Neuronal stem cell (in vitro differentiated cells): ENCODE measurements at regions not wholly inside any gene's neighbourhood (a gene's known extent, or its start where the extent isn't known, plus 50 kb on each side); places are given as distances from the start of the nearest gene placed in this dataset.
"Not testable (repeated sequence)": the region's sequence is repeated elsewhere in the genome, so short reads cannot be mapped to it uniquely, and the experiment has no call there.

Experiments used
- DNase-seq: peaks from one replicate; pipeline ENCODE4 v3.0.0-alpha.2; 2013; ENCODE audit warnings: low spot score
- H2AFZ ChIP-seq: one replicate; pipeline ENCODE4 v1.6.1; 2013; ENCODE audit warnings: mild to moderate bottlenecking, low read length, inconsistent platforms
- H2AK5ac ChIP-seq: 2 replicates; pipeline ENCODE4 v1.6.1; 2013; ENCODE audit warnings: low read depth, mild to moderate bottlenecking, inconsistent platforms, low read length, moderate library complexity, mixed read lengths
- H2BK120ac ChIP-seq: 2 replicates; pipeline ENCODE4 v1.6.1; 2013; ENCODE audit warnings: low read depth, mild to moderate bottlenecking, inconsistent platforms, low read length, moderate library complexity, mixed read lengths
- H2BK12ac ChIP-seq: one replicate; pipeline ENCODE4 v1.6.1; 2013; ENCODE audit warnings: low read length, inconsistent platforms
- H2BK15ac ChIP-seq: 2 replicates; pipeline ENCODE4 v1.6.1; 2013; ENCODE audit warnings: mild to moderate bottlenecking, low read length, inconsistent platforms, mixed read lengths
- H2BK5ac ChIP-seq: one replicate; pipeline ENCODE4 v1.6.1; 2013; ENCODE audit warnings: inconsistent platforms, mild to moderate bottlenecking, low read length, moderate library complexity
- H3K14ac ChIP-seq: one replicate; pipeline ENCODE4 v1.6.1; 2013; ENCODE audit warnings: low read length, inconsistent platforms
- H3K18ac ChIP-seq: 2 replicates; pipeline ENCODE4 v1.6.1; 2013; ENCODE audit warnings: low read length, inconsistent platforms
- H3K23ac ChIP-seq: 2 replicates; pipeline ENCODE4 v1.6.1; 2013; ENCODE audit warnings: low read depth, mild to moderate bottlenecking, mixed read lengths, low read length, inconsistent platforms; ENCODE audit not compliant: poor library complexity
- H3K27ac ChIP-seq: replicated peaks from 3 replicates; pipeline ENCODE4 v1.5.1; 2013; ENCODE audit warnings: low read length, inconsistent platforms
- H3K27me3 ChIP-seq, 3 experiments: 2 replicates each; pipeline ENCODE4 v1.6.1; 2013; ENCODE audit warnings: low read length in 3 of 3, mild to moderate bottlenecking in 2 of 3, inconsistent platforms in 1 of 3, low read depth in 1 of 3, mixed read lengths in 1 of 3, moderate library complexity in 1 of 3; ENCODE audit not compliant: control insufficient read depth in 3 of 3, insufficient read depth in 3 of 3
- H3K36me3 ChIP-seq, 2 donors: replicated peaks in 1 of 2; 2 replicates each; pipeline ENCODE4 v1.6.1; 2013; ENCODE audit warnings: low read length in 2 of 2; ENCODE audit not compliant: control insufficient read depth in 2 of 2, insufficient read depth in 2 of 2
- H3K4ac ChIP-seq: 2 replicates; pipeline ENCODE4 v1.6.1; 2013; ENCODE audit warnings: inconsistent platforms, mild to moderate bottlenecking, low read length, moderate library complexity
- H3K4me1 ChIP-seq, 2 donors: 1 replicate in 1 of 2; 2 replicates in 1 of 2; pipeline ENCODE4 v1.6.1; 2013; ENCODE audit warnings: low read length in 2 of 2, low read depth in 1 of 2; ENCODE audit not compliant: control insufficient read depth in 2 of 2, insufficient read depth in 1 of 2
- H3K4me2 ChIP-seq: one replicate; pipeline ENCODE4 v1.6.1; 2013; ENCODE audit warnings: mild to moderate bottlenecking, low read length, inconsistent platforms; ENCODE audit not compliant: insufficient read depth, poor library complexity, severe bottlenecking
- H3K4me3 ChIP-seq, 2 donors: 2 replicates each; pipeline ENCODE4 v1.5.1; 2013; ENCODE audit warnings: low read length in 2 of 2, mild to moderate bottlenecking in 2 of 2, inconsistent platforms in 1 of 2, moderate library complexity in 1 of 2
- H3K79me1 ChIP-seq: one replicate; pipeline ENCODE4 v1.6.1; 2013; ENCODE audit warnings: low read depth, mild to moderate bottlenecking, inconsistent platforms, low read length, moderate library complexity
- H3K9ac ChIP-seq: one replicate; pipeline ENCODE4 v1.6.1; 2013; ENCODE audit warnings: mild to moderate bottlenecking, low read depth, low read length, inconsistent platforms; ENCODE audit not compliant: poor library complexity
- H3K9me3 ChIP-seq, 2 donors: replicated peaks in 1 of 2; 2 replicates each; pipeline versions ENCODE3 to v1.6.1; 2013; ENCODE audit warnings: low read length in 2 of 2, mild to moderate bottlenecking in 2 of 2, inconsistent platforms in 1 of 2, low read depth in 1 of 2, mixed read lengths in 1 of 2, moderate library complexity in 1 of 2; ENCODE audit not compliant: control insufficient read depth in 2 of 2, insufficient read depth in 1 of 2
- H4K8ac ChIP-seq: one replicate; pipeline ENCODE4 v1.6.1; 2013; ENCODE audit warnings: low read depth, mild to moderate bottlenecking, inconsistent platforms, low read length, moderate library complexity
- H4K91ac ChIP-seq: one replicate; pipeline ENCODE4 v1.6.1; 2013; ENCODE audit warnings: low read length, low read depth, mild to moderate bottlenecking, inconsistent platforms; ENCODE audit not compliant: poor library complexity
- WGBS, 2 donors: extraction: QIAGEN DNeasy Blood & Tissue Kit; methylation state at CpG; one replicate each; pipeline ENCODE4 v1.1.7; 2013; ENCODE audit warnings: missing lambda C conversion rate in 2 of 2, mixed read lengths in 1 of 2; ENCODE audit not compliant: insufficient read length in 2 of 2, insufficient replicate concordance in 1 of 2; ENCODE audit errors: extremely low coverage in 2 of 2; 5-methylcytosine and 5-hydroxymethylcytosine counted together

GRCh38 chr2:2456721-2457120 is 125.6 kb upstream of the MYT1L start:
- no peak overlapping the region for H3K9ac ChIP-seq
- no peaks in the 10 kb centered on the region for H3K9me3 ChIP-seq
- no CpG with 5 or more reads among the region's 7 CpGs for WGBS, 2 donors
- no peaks in the 10 kb centered on the region for H3K4me1 ChIP-seq
- H3K4ac ChIP-seq, result no peak overlapping the region
- no peak for DNase-seq
- H4K8ac ChIP-seq, result no peak overlapping the region
- H4K91ac ChIP-seq, result no peak overlapping the region
- H3K14ac ChIP-seq, result no peak overlapping the region
- no peaks in the 10 kb centered on the region for H3K79me1 ChIP-seq
- no peak overlapping the region for H3K23ac ChIP-seq
- no peak overlapping the region for H2AK5ac ChIP-seq
- H2BK5ac ChIP-seq, result no peak overlapping the region
- no peak overlapping the region for H3K18ac ChIP-seq
- H3K27me3 ChIP-seq, result no peaks in the 10 kb centered on the region
- no peak overlapping the region for H3K4me3 ChIP-seq
- no peak overlapping the region for H3K4me2 ChIP-seq
- no peak overlapping the region for H3K27ac ChIP-seq
- no peaks in the 10 kb centered on the region for H3K36me3 ChIP-seq
- no peak overlapping the region for H2AFZ ChIP-seq
- H2BK12ac ChIP-seq, result no peak overlapping the region
- no peak overlapping the region for H2BK15ac ChIP-seq
- no peak overlapping the region for H2BK120ac ChIP-seq

GRCh38 chr2:2455151-2455550 is 124.1 kb upstream of the MYT1L start:
- Histone ChIP-seq H3K9ac (no peak overlapping the region), H3K4me2 (no peak overlapping the region), H3K14ac (no peak overlapping the region), H4K8ac (no peak overlapping the region), H2BK12ac (no peak overlapping the region), H3K23ac (no peak overlapping the region), H3K9me3 (no peaks in the 10 kb centered on the region), H3K36me3 (no peaks in the 10 kb centered on the region), H2AK5ac (no peak overlapping the region), H2BK120ac (no peak overlapping the region), H2BK15ac (no peak overlapping the region), H3K27ac (no peak overlapping the region), H3K4me3 (no peak overlapping the region), H2BK5ac (no peak overlapping the region), H3K79me1 (no peaks in the 10 kb centered on the region), H3K4ac (no peak overlapping the region), H2AFZ (no peak overlapping the region), H4K91ac (no peak overlapping the region), H3K27me3 (no peaks in the 10 kb centered on the region), H3K4me1 (no peaks in the 10 kb centered on the region), H3K18ac (no peak overlapping the region)
- no peak for DNase-seq
- WGBS, 2 donors, result no CpG with 5 or more reads among the region's 6 CpGs

GRCh38 chr2:2452961-2453360 is 121.9 kb upstream of the MYT1L start:
- no peak overlapping the region for H3K14ac ChIP-seq
- H3K79me1 ChIP-seq, result no peaks in the 10 kb centered on the region
- no peak overlapping the region for H3K4ac ChIP-seq
- H3K23ac ChIP-seq, result no peak overlapping the region
- no peaks in the 10 kb centered on the region for H3K36me3 ChIP-seq
- no peak for DNase-seq
- H3K9ac ChIP-seq, result no peak overlapping the region
- WGBS, 2 donors, result no CpG with 5 or more reads among the region's 4 CpGs
- H3K4me1 ChIP-seq, result no peaks in the 10 kb centered on the region
- no peak overlapping the region for H2BK120ac ChIP-seq
- H2BK5ac ChIP-seq, result no peak overlapping the region
- H3K18ac ChIP-seq, result no peak overlapping the region
- H2BK12ac ChIP-seq, result no peak overlapping the region
- H2AK5ac ChIP-seq, result no peak overlapping the region
- no peaks in the 10 kb centered on the region for H3K27me3 ChIP-seq
- H4K91ac ChIP-seq, result no peak overlapping the region
- no peak overlapping the region for H2BK15ac ChIP-seq
- no peaks in the 10 kb centered on the region for H3K9me3 ChIP-seq
- H4K8ac ChIP-seq, result no peak overlapping the region
- no peak overlapping the region for H2AFZ ChIP-seq
- no peak overlapping the region for H3K27ac ChIP-seq
- H3K4me2 ChIP-seq, result no peak overlapping the region
- H3K4me3 ChIP-seq, result no peak overlapping the region

GRCh38 chr2:2451275-2451674 is 120.2 kb upstream of the MYT1L start:
- not testable (repeated sequence) for H4K91ac ChIP-seq, H3K36me3 ChIP-seq, H2BK120ac ChIP-seq, H3K18ac ChIP-seq, H3K27ac ChIP-seq, H2BK5ac ChIP-seq, H2BK12ac ChIP-seq, H3K23ac ChIP-seq, H3K27me3 ChIP-seq, H3K9me3 ChIP-seq, H4K8ac ChIP-seq, H3K14ac ChIP-seq, DNase-seq, H3K4me3 ChIP-seq, H2BK15ac ChIP-seq, H3K4me2 ChIP-seq, H3K4ac ChIP-seq, H3K79me1 ChIP-seq, H3K9ac ChIP-seq, H2AFZ ChIP-seq, H3K4me1 ChIP-seq, H2AK5ac ChIP-seq
- WGBS, 2 donors, result no CpG with 5 or more reads among the region's 4 CpGs
